H7 (cell line): ENCODE measurements at regions not wholly inside any gene's neighbourhood (a gene's known extent, or its start where the extent isn't known, plus 50 kb on each side); places are given as distances from the start of the nearest gene placed in this dataset.

Source experiments
- DNase-seq: peaks from one replicate; pipeline ENCODE4 v3.0.0; 2012
- H3K27me3 ChIP-seq: 2 replicates; pipeline ENCODE4 v1.6.0; 2011; ENCODE audit warnings: mild to moderate bottlenecking, low read length; ENCODE audit not compliant: control insufficient read depth, insufficient read depth
- H3K36me3 ChIP-seq: replicated peaks from 2 replicates; pipeline ENCODE4 v1.5.1; 2011; ENCODE audit warnings: low read length; ENCODE audit not compliant: control insufficient read depth, insufficient read depth
- H3K4me3 ChIP-seq: 2 replicates; pipeline ENCODE4 v1.5.1; 2011; ENCODE audit warnings: low read depth, mild to moderate bottlenecking, control low read depth, low read length, moderate library complexity; ENCODE audit not compliant: insufficient read depth

GRCh38 chr6:169908403-169908933 is 157.0 kb downstream of the ERMARD start:
- no peak overlapping the region for H3K4me3 ChIP-seq
- H3K27me3 ChIP-seq: no peaks in the 10 kb centered on the region
- no peak for DNase-seq
- H3K36me3 ChIP-seq: no peaks in the 10 kb centered on the region

- no peaks in the 10 kb centered on the region for H3K36me3 ChIP-seq
- H3K27me3 ChIP-seq: no peaks in the 10 kb centered on the region
- H3K4me3 ChIP-seq: no peak overlapping the region
- DNase-seq: no peak
These were observed 156.1 kb downstream of the ERMARD start for GRCh38 chr6:169907419-169908115.

- DNase-seq: no peak
- Histone ChIP-seq H3K4me3 (no peak overlapping the region), H3K36me3 (no peaks in the 10 kb centered on the region), H3K27me3 (no peaks in the 10 kb centered on the region)
These were observed 155.4 kb downstream of the ERMARD start for GRCh38 chr6:169906688-169907418.

DNA sequence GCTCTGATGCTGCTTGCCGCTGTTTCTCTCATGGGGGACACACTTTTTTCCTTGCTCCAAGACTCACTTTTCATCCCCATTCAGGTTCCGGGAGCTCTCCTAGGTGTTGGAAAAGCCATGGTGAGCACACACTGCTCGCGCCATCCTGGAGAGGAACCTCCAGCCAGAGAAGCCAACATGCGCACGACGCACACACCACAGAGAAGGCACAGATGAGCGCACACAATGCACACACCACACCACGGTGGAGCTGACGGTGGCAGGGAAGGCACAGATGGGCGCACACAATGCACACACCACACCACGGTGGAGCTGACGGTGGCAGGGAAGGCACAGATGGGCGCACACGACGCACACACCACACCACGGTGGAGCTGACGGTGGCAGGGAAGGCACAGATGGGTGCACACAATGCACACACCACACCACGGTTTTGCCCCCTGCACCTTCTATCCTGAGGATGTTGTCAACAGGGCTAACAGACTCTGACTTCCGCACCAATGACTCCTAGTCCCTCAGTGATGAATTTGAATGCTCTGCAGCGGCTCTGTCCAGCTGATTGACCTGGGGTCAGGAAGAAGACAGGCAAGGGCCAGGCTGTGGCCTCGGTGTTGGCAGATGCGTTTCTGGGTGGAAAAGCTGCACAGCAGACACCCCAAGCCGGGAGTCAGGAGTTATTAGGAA is 154.7 kb downstream of the ERMARD start:
- Histone ChIP-seq H3K27me3 (no peaks in the 10 kb centered on the region), H3K36me3 (no peaks in the 10 kb centered on the region), H3K4me3 (no peak overlapping the region)
- no peak for DNase-seq

DNA sequence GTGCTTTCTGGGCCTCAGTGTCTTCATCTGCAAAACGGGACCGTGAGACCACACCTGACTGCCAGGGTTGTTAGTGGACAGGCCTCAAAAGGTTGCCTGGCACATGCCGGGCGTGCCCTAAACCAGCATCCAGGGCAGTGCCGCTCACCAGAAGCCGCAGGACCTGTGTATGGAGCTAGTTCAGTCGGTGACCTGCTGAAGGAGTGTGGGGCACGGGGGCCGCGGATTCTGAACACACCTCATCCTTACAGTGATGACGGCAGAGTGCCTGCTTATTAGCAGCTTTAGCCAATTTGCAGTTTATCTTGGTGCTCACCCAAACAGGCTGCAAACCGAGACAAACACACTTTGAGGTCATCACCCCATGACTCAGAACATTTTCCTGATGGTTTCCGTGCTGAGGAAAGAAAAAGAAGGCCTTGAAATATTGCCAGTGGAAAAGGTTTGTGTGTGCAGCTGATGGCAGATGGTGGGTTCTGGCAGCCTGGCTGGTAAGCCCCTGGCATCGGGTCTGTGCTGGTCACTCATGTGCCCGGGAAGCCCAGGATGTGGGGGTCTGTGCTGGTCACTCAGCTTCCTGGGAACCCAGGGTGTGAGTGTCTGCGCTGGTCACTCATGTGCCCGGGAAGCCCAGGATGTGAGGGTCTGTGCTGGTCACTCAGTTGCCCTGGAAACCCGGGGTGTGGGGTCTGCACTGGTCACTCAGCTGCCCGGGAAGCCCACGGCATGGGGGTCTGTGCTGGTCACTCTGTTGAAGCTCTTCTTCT is 153.8 kb downstream of the ERMARD start:
- Histone ChIP-seq H3K36me3 (no peaks in the 10 kb centered on the region), H3K27me3 (no peaks in the 10 kb centered on the region), H3K4me3 (no peak overlapping the region)
- no peak for DNase-seq

DNA sequence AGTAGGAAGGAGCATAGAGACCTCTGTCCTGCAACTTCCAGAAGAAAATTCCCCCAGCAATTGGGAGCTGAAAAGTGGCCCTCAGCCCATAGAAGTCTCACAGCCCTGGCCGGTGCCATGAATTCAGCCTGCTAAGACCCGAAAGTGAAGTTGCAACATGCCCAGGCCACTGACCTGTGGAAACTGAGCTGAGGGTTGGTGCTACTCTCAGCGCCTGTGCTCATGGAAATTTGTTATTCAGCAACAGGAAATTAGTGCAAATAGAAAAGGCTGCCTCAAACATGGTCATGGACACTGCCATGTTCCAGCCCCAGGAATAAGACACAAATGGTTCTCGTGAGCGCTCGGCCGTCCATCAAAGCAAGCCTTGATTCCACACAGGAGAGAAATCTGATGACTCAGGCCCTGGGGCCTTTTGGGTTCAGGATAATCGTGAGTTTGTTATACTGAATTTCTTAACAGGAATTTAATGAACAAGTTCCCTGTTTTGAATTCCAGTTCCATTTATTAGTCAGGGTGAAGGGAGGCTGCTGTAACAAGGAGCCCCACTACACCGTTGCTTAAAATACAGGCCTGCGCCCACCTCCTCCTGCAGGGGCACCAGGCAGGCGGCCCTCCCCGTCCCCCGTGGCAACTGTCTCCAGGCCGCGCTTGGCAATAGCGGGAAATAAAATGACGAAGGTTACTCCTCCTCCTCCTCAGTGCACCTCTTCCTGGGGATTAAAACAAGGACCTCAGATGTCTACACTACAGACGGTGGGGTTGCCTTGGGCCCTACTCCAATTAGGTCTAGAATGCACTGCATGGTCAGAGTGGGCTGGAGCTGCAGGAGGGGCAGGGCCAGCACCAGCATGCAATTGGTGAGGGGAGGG is 152.9 kb downstream of the ERMARD start:
- Histone ChIP-seq H3K27me3 (no peaks in the 10 kb centered on the region), H3K36me3 (no peaks in the 10 kb centered on the region), H3K4me3 (no peak overlapping the region)
- DNase-seq: no peak

DNA sequence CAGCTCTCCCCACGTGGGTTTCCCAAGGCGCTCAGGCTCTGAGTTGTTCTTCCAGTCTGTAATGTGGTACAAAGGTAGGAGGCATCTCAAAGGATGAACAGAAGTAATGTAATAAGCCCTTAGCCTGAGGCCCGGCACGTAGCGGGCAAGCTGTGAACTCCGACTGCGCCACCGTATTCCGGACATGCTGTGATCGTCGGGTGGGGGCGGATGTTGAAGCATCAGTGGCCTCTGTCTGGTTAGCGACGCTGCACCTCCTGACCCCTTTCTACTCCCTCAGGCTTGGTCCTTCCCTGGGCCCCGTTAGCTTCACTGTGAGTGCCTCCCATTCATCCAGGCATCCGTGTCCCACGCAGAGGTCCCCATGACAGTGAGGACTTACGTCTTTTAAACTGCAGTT is 151.7 kb downstream of the ERMARD start:
- H3K27me3 ChIP-seq: no peaks in the 10 kb centered on the region
- DNase-seq: no peak

DNA sequence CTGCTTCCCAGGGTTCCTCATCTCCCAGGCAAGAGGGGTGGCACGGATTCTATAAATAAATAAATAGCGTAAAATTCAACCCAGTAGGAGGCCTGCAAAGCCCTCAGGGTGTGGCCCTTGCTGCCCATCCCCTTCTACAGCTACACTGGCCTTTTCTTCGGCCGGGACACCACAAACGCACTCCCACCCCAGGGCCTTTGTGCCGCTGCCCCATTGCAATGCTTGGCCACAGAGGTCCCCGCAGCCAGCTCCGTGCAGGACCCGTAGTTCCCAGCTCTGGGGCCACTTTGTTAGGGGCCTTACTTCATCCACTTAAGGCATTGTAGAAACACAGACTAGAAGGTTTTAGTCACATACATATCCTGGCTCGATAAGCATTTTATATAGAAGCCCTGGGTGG is 151.2 kb downstream of the ERMARD start:
- Histone ChIP-seq H3K27me3 (no peaks in the 10 kb centered on the region), H3K36me3 (no peaks in the 10 kb centered on the region), H3K4me3 (no peak overlapping the region)
- DNase-seq: no peak

More for the DNA sequence above, 151.7 kb downstream of the ERMARD start:
- no peaks in the 10 kb centered on the region for H3K36me3 ChIP-seq
- no peak overlapping the region for H3K4me3 ChIP-seq

GRCh38 chr6:169902070-169902469 is 150.6 kb downstream of the ERMARD start:
- H3K4me3 ChIP-seq: no peak overlapping the region

DNA sequence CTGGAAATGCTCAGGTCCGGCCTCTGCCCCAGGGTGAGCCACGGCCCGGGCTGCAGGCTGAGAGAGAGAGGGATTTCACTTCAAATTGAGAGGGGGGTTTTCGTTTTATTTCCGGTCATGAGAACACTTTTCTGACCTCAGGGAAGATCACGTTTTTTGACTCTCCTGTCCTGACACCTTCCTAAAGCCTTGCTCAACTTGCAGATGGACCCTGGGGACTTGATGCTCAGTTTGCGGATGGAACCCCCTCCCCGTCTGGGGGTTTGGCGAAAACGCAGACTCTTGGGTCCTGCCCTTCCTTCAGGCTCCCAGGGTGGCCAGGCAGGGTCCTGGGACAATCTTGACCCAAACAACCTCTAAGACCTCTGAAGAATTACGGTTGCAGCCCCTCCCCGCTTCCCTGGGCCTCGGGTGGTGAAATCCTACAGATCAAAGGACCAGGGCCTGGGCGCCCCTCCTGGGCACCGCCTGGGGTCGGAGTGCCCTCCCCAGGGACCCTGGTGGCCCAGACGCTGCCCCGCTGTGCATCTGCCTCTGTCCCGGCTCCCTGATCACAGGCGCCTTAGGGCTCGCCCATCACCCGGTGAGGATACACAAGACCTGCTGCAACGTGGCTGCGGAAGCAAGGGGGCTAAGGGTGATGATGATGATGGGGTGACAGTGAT is 148.2 kb downstream of the ERMARD start:
- Histone ChIP-seq H3K36me3 (no peaks in the 10 kb centered on the region), H3K4me3 (no peak overlapping the region)
- no peak for DNase-seq

More at GRCh38 chr6:169902070-169902469, 150.6 kb downstream of the ERMARD start:
- DNase-seq: no peak
- H3K36me3 ChIP-seq: no peaks in the 10 kb centered on the region
- no peaks in the 10 kb centered on the region for H3K27me3 ChIP-seq

GRCh38 chr6:169898788-169899480 is 147.5 kb downstream of the ERMARD start:
- no peak overlapping the region for H3K4me3 ChIP-seq
- no peaks in the 10 kb centered on the region for H3K27me3 ChIP-seq
- H3K36me3 ChIP-seq: no peaks in the 10 kb centered on the region
- no peak for DNase-seq

More for the DNA sequence above, 148.2 kb downstream of the ERMARD start:
- no peaks in the 10 kb centered on the region for H3K27me3 ChIP-seq

DNA sequence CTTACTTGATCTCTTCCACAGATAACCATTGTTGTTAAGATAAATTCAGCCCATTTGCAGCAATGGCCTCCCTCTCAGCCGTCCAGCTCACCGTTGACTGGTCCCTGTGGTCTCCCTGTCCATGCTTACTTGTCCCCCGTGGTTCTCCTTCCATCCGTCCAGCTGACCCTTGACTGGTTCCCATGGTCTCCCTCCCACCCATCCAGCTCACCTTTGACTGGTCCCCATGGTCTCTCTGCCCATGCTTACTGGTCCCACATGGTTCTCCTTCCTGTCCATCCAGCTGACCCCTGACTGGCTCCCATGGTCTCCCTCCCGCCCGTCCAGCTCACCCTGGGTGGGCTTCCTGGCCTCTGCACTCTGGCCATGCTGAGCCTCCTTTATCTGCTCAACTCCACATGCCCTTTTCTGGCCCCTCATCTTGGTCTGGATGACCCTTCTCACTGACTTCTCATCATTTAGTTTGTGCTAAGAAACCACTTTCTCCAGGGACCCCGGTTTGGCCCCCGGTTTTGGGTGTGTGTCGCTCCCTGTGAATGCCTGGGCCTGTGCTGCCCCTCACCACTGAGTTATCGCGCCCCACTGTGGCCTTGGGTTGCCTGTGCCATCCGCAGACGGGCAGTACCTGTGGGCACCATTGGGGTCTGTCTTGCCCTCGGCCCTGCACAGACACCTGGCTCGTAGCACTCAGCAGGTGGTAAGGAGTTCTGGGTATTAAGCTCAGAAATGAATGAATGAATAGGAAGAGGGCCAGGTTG is 146.4 kb downstream of the ERMARD start:
- DNase-seq: no peak

More for the DNA sequence above, 146.4 kb downstream of the ERMARD start:
- no peaks in the 10 kb centered on the region for H3K27me3 ChIP-seq
- no peaks in the 10 kb centered on the region for H3K36me3 ChIP-seq
- H3K4me3 ChIP-seq: no peak overlapping the region
